Nephron (organoid): ENCODE measurements at regions not wholly inside any gene's neighbourhood (a gene's known extent, or its start where the extent isn't known, plus 50 kb on each side); places are given as distances from the start of the nearest gene placed in this dataset.
"Not testable (repeated sequence)": the region's sequence is repeated elsewhere in the genome, so short reads cannot be mapped to it uniquely, and the experiment has no call there.

Experiments used
- H3K27ac Mint-ChIP-seq, 3 experiments: 2 replicates each; pipeline ENCODE4 v1.8.0; 2020; ENCODE audit warnings: mixed read lengths in 3 of 3, mild to moderate bottlenecking in 2 of 3, moderate library complexity in 1 of 3
- H3K27me3 Mint-ChIP-seq: 2 replicates; pipeline ENCODE4 v1.8.0; 2021; ENCODE audit warnings: low read depth, mild to moderate bottlenecking, moderate library complexity, mixed read lengths
- H3K36me3 Mint-ChIP-seq: 2 replicates; pipeline ENCODE4 v1.8.0; 2020; ENCODE audit warnings: low read depth, mixed read lengths
- H3K4me1 Mint-ChIP-seq: 2 replicates; pipeline ENCODE4 v1.8.0; 2020; ENCODE audit warnings: mixed read lengths
- H3K4me3 Mint-ChIP-seq, 3 experiments: 2 replicates each; pipeline ENCODE4 v1.8.0; 2020; ENCODE audit warnings: mild to moderate bottlenecking in 3 of 3, mixed read lengths in 3 of 3, moderate library complexity in 2 of 3
- H3K9me3 Mint-ChIP-seq: 2 replicates; pipeline ENCODE4 v1.8.0; 2020; ENCODE audit warnings: mixed read lengths
- CTCF ChIP-seq, 3 experiments: fragments of 200-600 bp; sonication (generic); IDR thresholded peaks; one replicate each; pipeline ENCODE4 v1.5.0; 2021; ENCODE audit warnings: antibody characterized with exemption in 3 of 3; ENCODE audit not compliant: unreplicated experiment in 3 of 3

GRCh38 chr6:163861627-163862026, 447.1 kb downstream of the QKI start:
- H3K27ac Mint-ChIP-seq: no peak overlapping the region
- no peak for TF ChIP-seq CTCF (IDR thresholded peaks at IDR 0.05; ENCODE audit: unreplicated experiment in 3 of 3)
- H3K4me3 Mint-ChIP-seq: no peak overlapping the region
- H3K36me3 Mint-ChIP-seq: no peaks in the 10 kb centered on the region
- H3K27me3 Mint-ChIP-seq: peaks cover 26% of the 10 kb centered on the region
- no peaks in the 10 kb centered on the region for H3K4me1 Mint-ChIP-seq
- H3K9me3 Mint-ChIP-seq: no peaks in the 10 kb centered on the region

GRCh38 chr6:163860287-163861081, 446.0 kb downstream of the QKI start:
- Mint-ChIP-seq H3K4me3 (no peak overlapping the region), H3K27ac (no peak overlapping the region), H3K27me3 (peaks cover 29% of the 10 kb centered on the region), H3K4me1 (no peaks in the 10 kb centered on the region), H3K9me3 (no peaks in the 10 kb centered on the region), H3K36me3 (no peaks in the 10 kb centered on the region)
- no peak for TF ChIP-seq CTCF (IDR thresholded peaks at IDR 0.05; ENCODE audit: unreplicated experiment in 3 of 3)

GRCh38 chr6:163858870-163859269, 444.4 kb downstream of the QKI start:
- not testable (repeated sequence) for H3K9me3 Mint-ChIP-seq, H3K36me3 Mint-ChIP-seq, H3K27ac Mint-ChIP-seq, H3K4me3 Mint-ChIP-seq, H3K4me1 Mint-ChIP-seq
- H3K27me3 Mint-ChIP-seq: peaks cover 30% of the 10 kb centered on the region

- no peak overlapping the region for H3K4me3 Mint-ChIP-seq
- TF ChIP-seq CTCF (IDR thresholded peaks at IDR 0.05; ENCODE audit: unreplicated experiment in 3 of 3): no peak
- peaks cover 30% of the 10 kb centered on the region for H3K27me3 Mint-ChIP-seq
- peaks cover 3% of the 10 kb centered on the region for H3K9me3 Mint-ChIP-seq
- no peak overlapping the region for H3K27ac Mint-ChIP-seq
- H3K36me3 Mint-ChIP-seq: no peaks in the 10 kb centered on the region
- no peaks in the 10 kb centered on the region for H3K4me1 Mint-ChIP-seq
These were observed 442.9 kb downstream of the QKI start for GRCh38 chr6:163857421-163857820.

GRCh38 chr6:163850874-163851273, 436.4 kb downstream of the QKI start:
- H3K9me3 Mint-ChIP-seq: peaks cover 34% of the 10 kb centered on the region
- H3K4me3 Mint-ChIP-seq: no peak overlapping the region
- H3K4me1 Mint-ChIP-seq: no peaks in the 10 kb centered on the region
- peaks cover 23% of the 10 kb centered on the region for H3K27me3 Mint-ChIP-seq
- H3K27ac Mint-ChIP-seq: no peak overlapping the region
- no peak for TF ChIP-seq CTCF (IDR thresholded peaks at IDR 0.05; ENCODE audit: unreplicated experiment in 3 of 3)
- peaks cover 9% of the 10 kb centered on the region for H3K36me3 Mint-ChIP-seq

GRCh38 chr6:163844761-163845160, 430.2 kb downstream of the QKI start:
- Mint-ChIP-seq H3K9me3 (peaks cover 20% of the 10 kb centered on the region), H3K4me3 (no peak overlapping the region), H3K36me3 (peaks cover 10% of the 10 kb centered on the region), H3K27me3 (peaks cover 40% of the 10 kb centered on the region), H3K27ac (no peak overlapping the region), H3K4me1 (peaks cover 6% of the 10 kb centered on the region)
- TF ChIP-seq CTCF (IDR thresholded peaks at IDR 0.05; ENCODE audit: unreplicated experiment in 3 of 3): no peak
